GM18520 (cell line): ENCODE measurements at regions not wholly inside any gene's neighbourhood (a gene's known extent, or its start where the extent isn't known, plus 50 kb on each side); places are given as distances from the start of the nearest gene placed in this dataset.
"Not testable (repeated sequence)": the region's sequence is repeated elsewhere in the genome, so short reads cannot be mapped to it uniquely, and the experiment has no call there.

Source experiments
- ATAC-seq: cut with Tn5 transposase; IDR thresholded peaks from one replicate; pipeline ENCODE4 v1.9.1; 2021; ENCODE audit not compliant: unreplicated experiment

GRCh38 chr7:109402107-109402506 lies 832.4 kb downstream of the DNAJB9 start:
- no peak for ATAC-seq

GRCh38 chr7:109407756-109408155 lies 838.1 kb downstream of the DNAJB9 start:
- ATAC-seq: no peak

- ATAC-seq: no peak
These were observed 868.3 kb downstream of the DNAJB9 start for GRCh38 chr7:109437957-109438356.

DNA sequence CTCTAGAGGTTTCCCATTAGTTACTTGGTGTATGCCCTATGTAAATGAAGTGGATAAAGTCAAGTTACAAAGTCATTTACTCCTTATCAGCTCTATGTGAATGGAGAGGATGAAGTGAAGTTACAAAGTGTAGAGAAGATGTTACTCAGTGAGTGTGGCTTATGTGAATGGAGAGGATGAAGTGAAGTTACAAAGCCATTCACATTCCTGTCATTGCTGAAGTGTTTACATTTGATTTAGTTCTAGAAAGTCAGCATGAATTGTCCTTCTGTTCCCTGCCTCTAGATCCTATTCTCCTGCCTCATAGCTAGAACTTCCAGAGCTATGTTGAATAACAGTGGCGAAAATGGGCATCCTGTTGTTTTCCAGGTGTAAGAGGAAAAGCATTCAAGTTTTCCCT lies 880.1 kb downstream of the DNAJB9 start:
- ATAC-seq: no peak

GRCh38 chr7:109456116-109456515 lies 886.4 kb downstream of the DNAJB9 start:
- no peak for ATAC-seq

GRCh38 chr7:109460296-109460695 lies 890.6 kb downstream of the DNAJB9 start:
- no peak for ATAC-seq

- no peak for ATAC-seq
These were observed 892.5 kb downstream of the DNAJB9 start for GRCh38 chr7:109462171-109462570.

DNA sequence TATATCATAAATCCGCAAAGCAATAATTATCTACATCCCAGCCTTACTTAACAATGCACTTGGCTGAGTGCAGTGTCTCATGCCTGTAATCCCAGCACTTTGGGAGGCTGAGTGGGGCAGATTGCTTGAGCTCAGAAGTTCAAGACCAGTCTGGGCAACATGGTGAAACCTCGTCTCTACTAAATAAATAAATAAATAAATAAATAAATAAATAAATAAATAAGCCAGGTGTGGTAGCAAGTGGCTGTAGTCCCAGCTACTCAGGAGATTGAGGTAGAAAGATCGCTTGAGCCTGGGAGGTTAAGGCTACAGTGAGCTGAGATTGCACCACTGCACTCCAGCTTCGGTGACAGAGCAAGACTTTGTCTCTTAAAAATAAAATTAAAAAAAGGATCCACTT lies 898.1 kb downstream of the DNAJB9 start:
- ATAC-seq: not testable (repeated sequence)

DNA sequence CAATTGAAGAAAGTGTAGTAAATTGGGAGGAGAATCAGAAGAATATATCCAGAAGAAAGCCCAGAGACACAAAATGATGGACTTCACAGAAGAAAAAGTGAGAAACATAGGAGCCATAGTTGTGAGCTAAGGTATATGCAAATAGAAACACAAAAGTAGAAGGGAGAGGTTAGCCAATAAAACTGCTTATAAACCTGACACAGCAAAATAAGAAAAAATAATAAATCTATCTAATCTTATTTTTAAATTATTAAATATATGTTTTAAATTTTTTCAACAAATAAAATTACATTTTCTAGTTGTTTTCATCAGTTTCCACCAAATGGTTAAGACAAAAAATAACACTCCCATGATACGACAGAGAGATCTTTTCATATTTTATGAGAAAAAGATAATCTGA lies 903.5 kb downstream of the DNAJB9 start:
- no peak for ATAC-seq

DNA sequence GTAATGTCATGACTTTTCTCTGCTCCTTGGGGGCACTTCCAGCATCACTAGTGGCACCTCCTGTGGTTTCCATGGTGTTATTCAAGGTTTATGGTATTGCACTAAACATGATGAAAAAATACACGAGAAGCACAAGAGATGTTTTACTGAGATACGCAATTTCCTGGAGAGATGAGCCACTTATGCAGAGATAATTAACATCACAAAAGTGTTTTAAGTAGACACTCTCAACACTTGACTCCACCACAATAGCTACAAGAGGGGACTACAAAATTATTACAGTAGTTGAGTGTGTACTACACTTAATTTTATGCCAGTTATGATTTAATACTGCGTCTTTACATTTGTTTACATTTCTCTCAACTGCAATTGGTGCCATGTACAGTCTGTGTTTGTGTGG lies 906.7 kb downstream of the DNAJB9 start:
- ATAC-seq: no peak

- no peak for ATAC-seq
These were observed 909.7 kb downstream of the DNAJB9 start for GRCh38 chr7:109479388-109479787.

GRCh38 chr7:109490607-109491006 lies 920.9 kb downstream of the DNAJB9 start:
- ATAC-seq: not testable (repeated sequence)

GRCh38 chr7:109497053-109497452 lies 927.4 kb downstream of the DNAJB9 start:
- no peak for ATAC-seq

GRCh38 chr7:109498131-109498530 lies 928.5 kb downstream of the DNAJB9 start:
- no peak for ATAC-seq

DNA sequence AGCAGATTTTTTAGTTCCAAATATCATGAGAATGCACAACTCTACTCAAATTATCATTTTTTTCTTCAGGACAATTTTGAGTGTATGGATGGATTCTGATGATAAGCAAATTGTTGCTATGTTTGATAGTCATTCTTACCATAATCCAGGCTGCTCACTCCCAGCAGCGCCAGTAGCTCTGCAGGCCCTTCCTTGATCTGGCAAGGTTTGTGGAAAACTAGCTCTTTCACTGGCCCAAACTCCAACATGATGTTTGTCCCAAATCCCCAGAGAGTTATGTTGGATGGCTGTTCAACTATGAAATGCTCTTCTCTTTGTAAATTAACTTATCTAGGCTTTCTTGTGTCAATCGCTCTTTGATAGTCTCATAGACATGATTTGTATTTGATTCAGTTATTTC lies 933.7 kb downstream of the DNAJB9 start:
- ATAC-seq: no peak

GRCh38 chr7:109522585-109522984 lies 952.9 kb downstream of the DNAJB9 start:
- no peak for ATAC-seq

DNA sequence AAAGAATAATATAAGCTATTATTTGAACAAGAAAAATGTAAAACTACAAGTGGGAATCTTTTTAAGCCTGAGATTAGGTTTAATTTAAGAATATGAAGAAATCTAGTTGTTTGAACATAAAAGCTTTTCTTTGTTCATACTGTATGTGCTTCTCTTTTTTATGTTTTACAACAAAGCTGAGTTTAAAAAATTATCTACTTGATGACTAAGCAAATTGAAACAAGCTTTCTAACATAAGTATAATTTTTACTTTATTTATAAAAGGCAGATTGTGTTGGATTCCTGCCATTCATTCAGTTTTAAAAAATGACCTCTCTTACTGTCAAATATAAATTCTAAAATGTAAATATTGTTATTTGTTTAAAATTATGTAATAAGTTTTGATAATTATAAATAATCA lies 958.2 kb downstream of the DNAJB9 start:
- no peak for ATAC-seq

GRCh38 chr7:109529712-109530111 lies 960.0 kb downstream of the DNAJB9 start:
- ATAC-seq: no peak

DNA sequence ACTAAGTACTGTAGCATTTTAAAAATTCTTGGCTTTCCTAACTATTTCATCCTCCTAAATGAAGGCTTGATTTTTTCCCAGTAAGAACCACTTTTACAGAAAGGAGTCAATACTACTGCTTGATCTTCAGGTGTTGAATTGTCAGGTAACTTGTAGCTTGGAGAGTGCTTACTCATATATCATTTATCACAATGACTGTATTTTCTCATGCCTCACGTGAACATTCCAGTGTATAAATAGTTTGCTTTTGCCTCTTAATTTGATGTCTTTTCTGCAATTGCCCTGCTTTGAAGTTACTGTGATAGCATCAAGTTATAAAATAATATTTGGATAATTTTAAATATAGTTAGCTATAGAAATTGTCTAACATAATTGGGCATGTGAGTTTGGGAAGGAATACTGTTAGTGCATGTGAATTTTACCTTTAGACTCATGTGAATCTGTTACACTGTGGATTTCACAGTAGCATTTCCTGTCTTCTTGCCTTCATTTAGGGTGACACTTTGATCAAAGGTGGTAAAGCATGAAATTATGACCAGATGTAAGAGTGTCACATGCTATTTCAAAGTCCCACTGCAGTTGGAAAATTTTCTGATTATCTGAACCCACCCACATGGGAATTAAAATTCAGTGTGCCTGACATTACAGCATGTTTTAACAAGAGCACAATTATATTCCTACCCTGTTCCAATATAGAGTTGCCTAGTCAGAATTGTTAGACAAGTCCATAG lies 962.8 kb downstream of the DNAJB9 start:
- no peak for ATAC-seq

GRCh38 chr7:109545686-109546085 lies 976.0 kb downstream of the DNAJB9 start:
- no peak for ATAC-seq

- no peak for ATAC-seq
These were observed 980.0 kb downstream of the DNAJB9 start for GRCh38 chr7:109549471-109550193.

DNA sequence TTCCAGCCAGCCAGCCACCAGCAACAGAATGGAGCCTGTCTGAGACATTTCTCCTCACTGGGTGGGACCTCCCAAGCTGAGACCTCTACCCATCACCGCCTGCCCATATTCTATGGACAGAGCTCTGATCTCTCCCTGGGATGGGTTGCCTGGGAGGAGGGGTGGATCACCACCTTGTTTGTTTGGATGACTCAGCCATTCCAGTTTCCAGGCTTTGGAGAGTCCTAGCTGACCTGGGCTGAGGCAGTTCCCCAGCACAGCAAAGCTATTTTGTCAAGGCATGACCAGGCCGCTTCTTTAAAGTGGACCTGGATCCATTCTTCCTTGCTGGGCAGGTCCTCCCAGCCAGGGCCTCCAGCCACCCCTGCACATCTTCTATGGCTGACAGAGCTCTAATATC lies 982.3 kb downstream of the DNAJB9 start:
- ATAC-seq: no peak

- no peak for ATAC-seq
These were observed 1007.6 kb downstream of the DNAJB9 start for GRCh38 chr7:109577265-109577664.
